HepG2 (cell line): ENCODE measurements at regions not wholly inside any gene's neighbourhood (a gene's known extent, or its start where the extent isn't known, plus 50 kb on each side); places are given as distances from the start of the nearest gene placed in this dataset.

Experiments used
- ATAC-seq: fragments of 200-7000 bp; cut with Tn5 transposase; 3 replicates; pipeline ENCODE4 v1.9.1; 2020; ENCODE audit warnings: mild to moderate bottlenecking, moderate library complexity
- BruUV-seq: library from RNA; stranded (reverse); fragments of 400-500 nt; replicated peaks from 2 replicates; lab custom pipeline; 2021; lab: Mats Ljungman, UMichigan
- CTCF ChIA-PET: fragments of 300-600 bp; formaldehyde crosslinking; extraction: SDS; loops from one replicate; lab custom pipeline; 2021; ENCODE audit warnings: low total read pairs, inconsistent platforms, low intra/inter-chr PET ratio; lab: Yijun Ruan, JAX
- POLR2A ChIA-PET: fragments of 350-600 bp; sonication (Branson Sonifier 250); formaldehyde crosslinking; loops from one replicate; lab custom pipeline; 2020; ENCODE audit warnings: antibody characterized with exemption, inconsistent platforms; lab: Yijun Ruan, JAX
- DNase-seq: peaks from one replicate; pipeline ENCODE4 v3.0.0-alpha.2; 2015; ENCODE audit warnings: low spot score
- FAIRE-seq: peaks from 3 replicates; lab custom pipeline; 2011; peaks lifted over from hg19 to GRCh38; lab: Jason Lieb, UNC
- H2AFZ ChIP-seq: one replicate; pipeline ENCODE4 v1.6.1; 2011; ENCODE audit warnings: low read length, inconsistent platforms
- H3K27ac ChIP-seq: fragments of 300-600 bp; 3 replicates; pipeline ENCODE4 v1.8.0; 2011; ENCODE audit warnings: mixed run types, mild to moderate bottlenecking, mixed read lengths, low read length, inconsistent platforms; ENCODE audit not compliant: insufficient read depth; ENCODE audit errors: extremely low read length
- H3K27me3 ChIP-seq, 2 experiments: fragments of 200-600 bp in 1 of 2; 2 replicates in 1 of 2; 3 replicates in 1 of 2; pipeline versions ENCODE4 v1.6.0 to v1.8.0; 2011; ENCODE audit warnings: low read length in 2 of 2, mild to moderate bottlenecking in 2 of 2, moderate library complexity in 2 of 2, inconsistent platforms in 1 of 2; ENCODE audit not compliant: insufficient read depth in 2 of 2, control insufficient read depth in 1 of 2
- H3K36me3 ChIP-seq, 2 experiments: fragments of 200-600 bp in 1 of 2; replicated peaks in 1 of 2; 2 replicates in 1 of 2; 3 replicates in 1 of 2; pipeline versions ENCODE4 v1.5.1 to v1.8.0; 2011; ENCODE audit warnings: low read length in 2 of 2, inconsistent platforms in 1 of 2; ENCODE audit not compliant: insufficient read depth in 2 of 2, control insufficient read depth in 1 of 2
- H3K4me1 ChIP-seq: 2 replicates; pipeline ENCODE4 v1.5.1; 2012; ENCODE audit warnings: low read length, inconsistent platforms; ENCODE audit not compliant: insufficient read depth
- H3K4me2 ChIP-seq: 2 replicates; pipeline ENCODE4 v1.6.0; 2011; ENCODE audit warnings: low read depth, low read length, inconsistent platforms
- H3K4me3 ChIP-seq, 3 experiments: fragments of 200-600 bp in 1 of 3; sonication (generic), shearing (Covaris generic) in 1 of 3; replicated peaks in 1 of 3; 2 replicates each; pipeline ENCODE4 v1.5.1; 2011 to 2016; ENCODE audit warnings: low read length in 3 of 3, inconsistent platforms in 2 of 3, low read depth in 2 of 3, mild to moderate bottlenecking in 2 of 3, control low read depth in 1 of 3, mixed read lengths in 1 of 3; ENCODE audit not compliant: insufficient read depth in 1 of 3
- H3K79me2 ChIP-seq: one replicate; pipeline ENCODE4 v1.6.1; 2011; ENCODE audit warnings: low read length, inconsistent platforms; ENCODE audit not compliant: insufficient read depth
- H3K9ac ChIP-seq: 2 replicates; pipeline ENCODE4 v1.6.0; 2011; ENCODE audit warnings: mild to moderate bottlenecking, low read depth, low read length, inconsistent platforms; ENCODE audit not compliant: insufficient read depth
- H3K9me3 ChIP-seq: 2 replicates; pipeline ENCODE4 v1.5.1; 2012; ENCODE audit warnings: mild to moderate bottlenecking, low read length
- H4K20me1 ChIP-seq: 2 replicates; pipeline ENCODE4 v1.6.0; 2011; ENCODE audit warnings: inconsistent platforms, mild to moderate bottlenecking, low read length, moderate library complexity; ENCODE audit not compliant: insufficient read depth
- FOXK1 ChIP-seq: sonication (generic); formaldehyde crosslinking; IDR thresholded peaks from 2 replicates; pipeline ENCODE4 v1.4.0; 2020; ENCODE audit warnings: low read depth, missing genetic modification reagents, borderline replicate concordance
- FOXK2 ChIP-seq: fragments of 450-650 bp; IDR thresholded peaks from 2 replicates; pipeline ENCODE4 v1.6.1; 2016
- GZF1 ChIP-seq: sonication (generic); formaldehyde crosslinking; IDR thresholded peaks from 2 replicates; pipeline ENCODE4 v1.5.1; 2020; ENCODE audit warnings: mild to moderate bottlenecking, missing genetic modification reagents
- KDM2A ChIP-seq: sonication (generic); formaldehyde crosslinking; IDR thresholded peaks from 2 replicates; pipeline ENCODE4 v1.4.0; 2020; ENCODE audit warnings: low read depth, missing genetic modification reagents, borderline replicate concordance
- KDM5A ChIP-seq: fragments of 200-600 bp; sonication (generic); IDR thresholded peaks from 2 replicates; pipeline ENCODE4 v1.7.0; 2018; ENCODE audit warnings: antibody characterized with exemption, mild to moderate bottlenecking, low read length, borderline replicate concordance
- PCBP2 ChIP-seq: fragments of 200-400 bp; formaldehyde crosslinking; optimal IDR thresholded peaks from 2 replicates; pipeline ENCODE3; 2018; ENCODE audit warnings: low read length, low read depth; ENCODE audit not compliant: poor library complexity, severe bottlenecking
- RNF219 ChIP-seq: sonication (generic); formaldehyde crosslinking; IDR thresholded peaks from 2 replicates; pipeline ENCODE4 v1.5.0; 2020; ENCODE audit warnings: mild to moderate bottlenecking, missing genetic modification reagents
- SNAPC2 ChIP-seq: sonication (generic); formaldehyde crosslinking; IDR thresholded peaks from 2 replicates; pipeline ENCODE4 v1.8.1; 2022; ENCODE audit warnings: mild to moderate bottlenecking, missing genetic modification reagents
- STAT6 ChIP-seq: sonication (generic); formaldehyde crosslinking; IDR thresholded peaks from 2 replicates; pipeline ENCODE4 v1.4.0; 2020; ENCODE audit warnings: missing genetic modification reagents, mild to moderate bottlenecking, borderline replicate concordance
- ZFP36 ChIP-seq: fragments of 150-350 bp; IDR thresholded peaks from 2 replicates; pipeline ENCODE4 v1.6.1; 2018; ENCODE audit warnings: borderline replicate concordance, low read length, low read depth; ENCODE audit not compliant: partially characterized antibody
- ZNF263 ChIP-seq: sonication (generic); formaldehyde crosslinking; IDR thresholded peaks from 2 replicates; pipeline ENCODE4 v1.4.0; 2020; ENCODE audit warnings: missing genetic modification reagents
- WGBS: methylation state at CpG from one replicate; pipeline ENCODE4 v1.1.6; 2017; ENCODE audit warnings: low lambda C conversion rate; 5-methylcytosine and 5-hydroxymethylcytosine counted together
- in situ Hi-C: cut with HindIII; loops from 2 replicates; pipeline ENCODE4 v1.10.0; 2017; ENCODE audit warnings: low pct_unique_long_range_greater_than_20kb; ENCODE audit not compliant: extremely low pct_ligation_motif_present
- intact Hi-C: fragments of 100-400 bp; cut with micrococcal nuclease; formaldehyde crosslinking; loops from one replicate; pipeline ENCODE4 v1.10.0; 2022; ENCODE audit not compliant: unreplicated experiment
- TF ChIP-seq, protein P1 (sequence below): sonication (generic); formaldehyde crosslinking; IDR thresholded peaks from 2 replicates; pipeline ENCODE4 v1.9.0; 2021; ENCODE audit warnings: missing genetic modification reagents, mild to moderate bottlenecking, borderline replicate concordance

DNA sequence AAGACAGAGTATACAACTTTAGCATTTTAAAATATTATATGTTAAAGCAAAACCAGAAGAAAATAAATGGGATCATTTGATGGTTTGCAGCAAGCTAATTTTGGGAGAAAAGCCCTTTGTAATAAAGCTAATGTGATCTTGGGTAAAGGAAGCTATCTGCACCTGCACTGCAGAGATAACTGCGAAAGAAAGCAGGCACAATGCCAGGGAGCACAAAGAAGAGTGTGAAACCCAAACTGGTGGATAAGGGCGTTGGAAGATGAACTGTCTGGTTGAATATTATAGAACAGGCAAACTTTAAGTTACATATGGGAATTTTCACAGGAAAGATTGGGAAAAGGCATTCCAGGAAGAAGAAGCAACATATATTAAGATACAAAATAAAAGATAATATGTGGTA is 179.2 kb upstream of the KHDRBS2 start:
- in situ Hi-C loops (no loop called here), intact Hi-C loops (no loop called here)
- Histone ChIP-seq H3K27me3 (no peaks in the 10 kb centered on the region), H3K79me2 (no peaks in the 10 kb centered on the region), H3K4me2 (no peak overlapping the region), H3K4me1 (no peaks in the 10 kb centered on the region), H3K9ac (no peak overlapping the region), H3K4me3 (no peak overlapping the region), H2AFZ (no peak overlapping the region), H3K36me3 (no peaks in the 10 kb centered on the region), H4K20me1 (no peaks in the 10 kb centered on the region), H3K27ac (no peak overlapping the region), H3K9me3 (no peaks in the 10 kb centered on the region)
- CTCF ChIA-PET, result no interaction called here
- DNase-seq (no peak), FAIRE-seq (no peak), ATAC-seq (no peak)
- 0% methylated on average over 2 of the region's 2 CpGs for WGBS
- BruUV-seq, result no TSS peak
- TF ChIP-seq FOXK2 (no peak), ZFP36 (no peak), KDM2A (no peak), PCBP2 (no peak), SNAPC2 (CRISPR knock-in tag) (no peak), GZF1 (no peak)
- POLR2A ChIA-PET, result no interaction called here

DNA sequence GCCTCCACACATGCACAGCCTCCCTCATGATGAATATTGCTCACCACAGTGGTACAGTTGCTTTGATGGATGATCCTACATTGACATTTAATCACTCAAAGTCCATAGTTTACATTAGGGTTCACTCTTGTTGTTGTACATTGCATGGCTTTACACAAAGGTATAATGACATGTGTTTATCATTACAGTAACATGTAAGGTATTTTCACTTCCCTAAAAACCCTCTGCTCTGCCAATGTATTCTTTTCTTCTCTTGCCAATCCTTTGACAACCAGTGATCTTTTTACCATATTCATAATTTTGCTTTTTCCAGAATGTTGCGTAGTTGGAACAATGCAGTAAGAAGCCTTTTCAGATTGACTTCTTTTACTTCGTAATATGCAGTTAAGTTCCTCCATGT is 166.6 kb upstream of the KHDRBS2 start:
- Histone ChIP-seq H4K20me1 (no peaks in the 10 kb centered on the region), H3K9me3 (no peaks in the 10 kb centered on the region), H3K27ac (no peak overlapping the region), H3K79me2 (no peaks in the 10 kb centered on the region)
- ChIA-PET CTCF (no interaction called here), POLR2A (no interaction called here)
- WGBS, result 51% methylated on average over 2 of the region's 2 CpGs
- no TSS peak for BruUV-seq
- ATAC-seq, result no peak
- in situ Hi-C loops, result no loop called here
- TF ChIP-seq, protein P1, sequence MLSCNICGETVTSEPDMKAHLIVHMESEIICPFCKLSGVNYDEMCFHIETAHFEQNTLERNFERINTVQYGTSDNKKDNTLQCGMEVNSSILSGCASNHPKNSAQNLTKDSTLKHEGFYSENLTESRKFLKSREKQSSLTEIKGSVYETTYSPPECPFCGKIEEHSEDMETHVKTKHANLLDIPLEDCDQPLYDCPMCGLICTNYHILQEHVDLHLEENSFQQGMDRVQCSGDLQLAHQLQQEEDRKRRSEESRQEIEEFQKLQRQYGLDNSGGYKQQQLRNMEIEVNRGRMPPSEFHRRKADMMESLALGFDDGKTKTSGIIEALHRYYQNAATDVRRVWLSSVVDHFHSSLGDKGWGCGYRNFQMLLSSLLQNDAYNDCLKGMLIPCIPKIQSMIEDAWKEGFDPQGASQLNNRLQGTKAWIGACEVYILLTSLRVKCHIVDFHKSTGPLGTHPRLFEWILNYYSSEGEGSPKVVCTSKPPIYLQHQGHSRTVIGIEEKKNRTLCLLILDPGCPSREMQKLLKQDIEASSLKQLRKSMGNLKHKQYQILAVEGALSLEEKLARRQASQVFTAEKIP (CRISPR knock-in tag), result no peak
- TF ChIP-seq GZF1, result no peak
- TF ChIP-seq KDM5A, result no peak
- no peak for TF ChIP-seq ZNF263 (CRISPR knock-in tag)
- TF ChIP-seq FOXK1 (CRISPR knock-in tag), result no peak
- no peak for TF ChIP-seq STAT6 (CRISPR knock-in tag)
- TF ChIP-seq RNF219 (CRISPR knock-in tag), result no peak
- TF ChIP-seq, all 625 proteins: peak for 0
- H3K27me3 ChIP-seq, result no peaks in the 10 kb centered on the region
- H3K4me1 ChIP-seq, result no peaks in the 10 kb centered on the region
- no peak overlapping the region for H3K4me2 ChIP-seq
- no peak overlapping the region for H3K9ac ChIP-seq
- H3K36me3 ChIP-seq, result no peaks in the 10 kb centered on the region
- H3K4me3 ChIP-seq, result no peak overlapping the region
- FAIRE-seq, result no peak
- no peak overlapping the region for H2AFZ ChIP-seq
- DNase-seq, result no peak
- intact Hi-C loops, result no loop called here
